MCF 10A (cell line): ENCODE measurements at regions not wholly inside any gene's neighbourhood (a gene's known extent, or its start where the extent isn't known, plus 50 kb on each side); places are given as distances from the start of the nearest gene placed in this dataset.
"Not testable (repeated sequence)": the region's sequence is repeated elsewhere in the genome, so short reads cannot be mapped to it uniquely, and the experiment has no call there.

ENCODE experiments used
- BruUV-seq: library from RNA; stranded (reverse); fragments of 400-500 nt; replicated peaks from 2 replicates; lab custom pipeline; 2021; lab: Mats Ljungman, UMichigan
- CTCF ChIA-PET: fragments of 300-600 bp; sonication (Branson Sonifier 250); formaldehyde crosslinking; extraction: SDS; loops from one replicate; lab custom pipeline; 2021; ENCODE audit warnings: antibody characterized with exemption, inconsistent platforms; lab: Yijun Ruan, JAX
- POLR2A ChIA-PET: fragments of 300-600, 350-650 bp; sonication (Branson Sonifier 250); formaldehyde crosslinking; extraction: SDS; loops from one replicate; lab custom pipeline; 2020; ENCODE audit warnings: antibody characterized with exemption, inconsistent platforms; lab: Yijun Ruan, JAX
- DNase-seq: peaks from one replicate; pipeline ENCODE4 v3.0.0-alpha.2; 2018; ENCODE audit not compliant: unreplicated experiment
- H3K27ac Mint-ChIP-seq: one replicate; pipeline ENCODE4 v1.8.0; 2022; ENCODE audit warnings: mild to moderate bottlenecking, low read depth, mixed read lengths; ENCODE audit not compliant: unreplicated experiment
- H3K27me3 Mint-ChIP-seq: one replicate; pipeline ENCODE4 v1.8.0; 2022; ENCODE audit warnings: mixed read lengths; ENCODE audit not compliant: insufficient read depth, unreplicated experiment
- H3K36me3 Mint-ChIP-seq: one replicate; pipeline ENCODE4 v1.8.0; 2022; ENCODE audit warnings: mild to moderate bottlenecking, moderate library complexity, mixed read lengths; ENCODE audit not compliant: insufficient read depth, unreplicated experiment
- H3K4me1 Mint-ChIP-seq: one replicate; pipeline ENCODE4 v1.8.0; 2022; ENCODE audit warnings: mixed read lengths; ENCODE audit not compliant: insufficient read depth, unreplicated experiment
- H3K4me3 Mint-ChIP-seq: one replicate; pipeline ENCODE4 v1.8.0; 2022; ENCODE audit warnings: mild to moderate bottlenecking, moderate library complexity, mixed read lengths; ENCODE audit not compliant: unreplicated experiment
- H3K9me3 Mint-ChIP-seq: one replicate; pipeline ENCODE4 v1.8.0; 2022; ENCODE audit warnings: mixed read lengths; ENCODE audit not compliant: unreplicated experiment
- intact Hi-C: fragments of 100-400 bp; cut with micrococcal nuclease; formaldehyde crosslinking; loops from 2 replicates; pipeline ENCODE4 v1.14.1; 2022
- TF ChIP-seq, protein P1 (sequence below): fragments of 200-600 bp; IDR thresholded peaks from one replicate; pipeline ENCODE4 v1.8.0; 2022; ENCODE audit warnings: antibody characterized with exemption, mild to moderate bottlenecking; ENCODE audit not compliant: unreplicated experiment

DNA sequence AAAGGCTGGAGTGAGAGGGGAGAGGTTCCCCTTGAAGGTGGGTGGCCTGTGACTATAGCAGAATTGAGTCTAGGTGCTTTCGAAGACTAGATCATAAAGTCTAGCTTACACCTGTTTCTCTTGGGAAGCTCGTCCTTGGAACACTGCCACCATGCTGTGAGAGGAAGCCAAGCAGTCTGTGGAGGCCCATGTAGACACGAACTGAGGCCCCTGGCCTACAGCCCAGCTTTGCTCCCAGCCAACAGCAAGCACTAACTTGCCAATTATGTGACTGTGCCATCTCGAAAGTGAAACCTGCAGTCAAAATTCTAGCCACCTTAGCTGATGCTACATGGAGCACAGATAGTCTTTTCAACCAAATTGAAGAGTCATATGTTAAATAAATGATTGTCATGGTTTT is 190.5 kb upstream of the NECTIN3 start:
- H3K27ac Mint-ChIP-seq, result no peak overlapping the region
- BruUV-seq, result no TSS peak
- TF ChIP-seq, protein P1, sequence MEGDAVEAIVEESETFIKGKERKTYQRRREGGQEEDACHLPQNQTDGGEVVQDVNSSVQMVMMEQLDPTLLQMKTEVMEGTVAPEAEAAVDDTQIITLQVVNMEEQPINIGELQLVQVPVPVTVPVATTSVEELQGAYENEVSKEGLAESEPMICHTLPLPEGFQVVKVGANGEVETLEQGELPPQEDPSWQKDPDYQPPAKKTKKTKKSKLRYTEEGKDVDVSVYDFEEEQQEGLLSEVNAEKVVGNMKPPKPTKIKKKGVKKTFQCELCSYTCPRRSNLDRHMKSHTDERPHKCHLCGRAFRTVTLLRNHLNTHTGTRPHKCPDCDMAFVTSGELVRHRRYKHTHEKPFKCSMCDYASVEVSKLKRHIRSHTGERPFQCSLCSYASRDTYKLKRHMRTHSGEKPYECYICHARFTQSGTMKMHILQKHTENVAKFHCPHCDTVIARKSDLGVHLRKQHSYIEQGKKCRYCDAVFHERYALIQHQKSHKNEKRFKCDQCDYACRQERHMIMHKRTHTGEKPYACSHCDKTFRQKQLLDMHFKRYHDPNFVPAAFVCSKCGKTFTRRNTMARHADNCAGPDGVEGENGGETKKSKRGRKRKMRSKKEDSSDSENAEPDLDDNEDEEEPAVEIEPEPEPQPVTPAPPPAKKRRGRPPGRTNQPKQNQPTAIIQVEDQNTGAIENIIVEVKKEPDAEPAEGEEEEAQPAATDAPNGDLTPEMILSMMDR, result peak; percentile 31
- H3K36me3 Mint-ChIP-seq, result no peaks in the 10 kb centered on the region
- no peaks in the 10 kb centered on the region for H3K27me3 Mint-ChIP-seq
- intact Hi-C loops, result no loop called here
- POLR2A ChIA-PET, result interaction anchor here (0.9 kb wide), 2 partner anchors 127 to 188 kb away, joined by 3 read pairs; no protein-coding TSS in a partner anchor
- peak; percentile 96 for DNase-seq
- peaks cover 10% of the 10 kb centered on the region for H3K4me1 Mint-ChIP-seq
- no peak overlapping the region for H3K4me3 Mint-ChIP-seq
- no peaks in the 10 kb centered on the region for H3K9me3 Mint-ChIP-seq
- CTCF ChIA-PET, result interaction anchor here (0.5 to 2.2 kb wide), 23 partner anchors 11 to 1437 kb away, joined by 3 to 6 read pairs (median 4); no protein-coding TSS in a partner anchor

DNA sequence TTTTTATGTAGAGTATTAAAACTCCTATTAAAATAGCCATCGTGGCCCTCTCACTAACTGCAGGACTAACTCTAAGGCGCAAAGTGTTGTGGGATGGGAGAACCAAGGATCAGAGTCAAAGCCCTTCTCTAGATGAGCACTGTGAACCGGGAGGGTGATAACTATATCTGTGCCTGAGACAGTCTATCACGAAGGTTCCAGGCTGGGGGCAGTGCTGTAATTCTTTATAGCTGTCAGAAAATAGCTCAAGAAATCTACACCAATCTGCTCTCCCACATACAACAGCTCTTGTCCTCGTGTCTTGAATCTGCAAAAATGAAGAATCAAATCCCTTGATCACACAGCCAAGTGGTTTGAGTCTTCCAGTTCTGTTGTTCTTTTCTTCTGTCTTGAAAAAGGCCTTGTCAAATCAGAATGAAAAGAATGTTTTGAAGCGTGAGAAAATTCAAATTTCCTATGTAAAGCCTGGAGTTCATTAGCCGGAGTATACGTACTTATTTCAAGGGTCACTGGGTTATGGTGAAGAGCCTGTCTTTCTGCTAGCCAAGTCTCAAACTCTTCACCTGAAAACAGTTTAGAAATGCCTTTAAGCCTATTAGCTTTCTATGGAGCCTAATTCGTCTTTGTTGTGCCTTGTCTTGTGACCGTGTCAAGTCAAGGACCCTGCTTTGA is 185.3 kb upstream of the NECTIN3 start:
- BruUV-seq, result no TSS peak
- Mint-ChIP-seq H3K27me3 (no peaks in the 10 kb centered on the region), H3K4me1 (peaks cover 2% of the 10 kb centered on the region), H3K36me3 (peaks cover 5% of the 10 kb centered on the region), H3K9me3 (no peaks in the 10 kb centered on the region), H3K27ac (no peak overlapping the region), H3K4me3 (no peak overlapping the region)
- ChIA-PET CTCF (no interaction called here), POLR2A (interaction anchor here (0.7 kb wide), 1 partner anchor 262 kb away, joined by 3 read pairs; no protein-coding TSS in a partner anchor)
- no peak for DNase-seq
- intact Hi-C loops, result no loop called here
- TF ChIP-seq, protein P1, result no peak

DNA sequence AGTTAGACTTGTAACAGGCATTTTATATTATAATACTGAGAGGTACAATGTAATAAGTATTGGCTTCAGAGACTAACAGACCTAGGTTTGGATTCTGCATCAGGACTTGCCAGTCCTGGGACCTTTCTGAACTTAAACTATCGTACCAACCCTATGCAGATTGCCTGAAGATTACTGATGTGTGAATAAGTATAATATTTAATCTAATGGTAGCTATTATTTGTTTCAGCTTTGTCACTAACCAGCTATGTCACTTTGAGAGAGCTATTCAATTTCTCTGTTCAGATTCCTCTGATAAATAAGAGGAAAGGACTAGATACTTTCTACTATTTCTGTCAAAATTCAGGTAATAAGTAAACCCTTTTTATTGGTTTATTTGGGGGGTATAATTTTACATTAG is 184.4 kb upstream of the NECTIN3 start:
- POLR2A ChIA-PET, result interaction anchor here (0.6 kb wide), 1 partner anchor 366 kb away, joined by 3 read pairs; no protein-coding TSS in a partner anchor
- TF ChIP-seq, protein P1, result no peak
- no peaks in the 10 kb centered on the region for H3K27me3 Mint-ChIP-seq
- H3K4me3 Mint-ChIP-seq, result no peak overlapping the region
- no peaks in the 10 kb centered on the region for H3K4me1 Mint-ChIP-seq
- H3K27ac Mint-ChIP-seq, result no peak overlapping the region
- BruUV-seq, result no TSS peak
- peaks cover 6% of the 10 kb centered on the region for H3K36me3 Mint-ChIP-seq
- DNase-seq, result no peak
- intact Hi-C loops, result no loop called here
- CTCF ChIA-PET, result interaction anchor here (1.1 kb wide), 1 partner anchor 32 kb away, joined by 3 read pairs; no protein-coding TSS in a partner anchor
- H3K9me3 Mint-ChIP-seq, result no peaks in the 10 kb centered on the region

DNA sequence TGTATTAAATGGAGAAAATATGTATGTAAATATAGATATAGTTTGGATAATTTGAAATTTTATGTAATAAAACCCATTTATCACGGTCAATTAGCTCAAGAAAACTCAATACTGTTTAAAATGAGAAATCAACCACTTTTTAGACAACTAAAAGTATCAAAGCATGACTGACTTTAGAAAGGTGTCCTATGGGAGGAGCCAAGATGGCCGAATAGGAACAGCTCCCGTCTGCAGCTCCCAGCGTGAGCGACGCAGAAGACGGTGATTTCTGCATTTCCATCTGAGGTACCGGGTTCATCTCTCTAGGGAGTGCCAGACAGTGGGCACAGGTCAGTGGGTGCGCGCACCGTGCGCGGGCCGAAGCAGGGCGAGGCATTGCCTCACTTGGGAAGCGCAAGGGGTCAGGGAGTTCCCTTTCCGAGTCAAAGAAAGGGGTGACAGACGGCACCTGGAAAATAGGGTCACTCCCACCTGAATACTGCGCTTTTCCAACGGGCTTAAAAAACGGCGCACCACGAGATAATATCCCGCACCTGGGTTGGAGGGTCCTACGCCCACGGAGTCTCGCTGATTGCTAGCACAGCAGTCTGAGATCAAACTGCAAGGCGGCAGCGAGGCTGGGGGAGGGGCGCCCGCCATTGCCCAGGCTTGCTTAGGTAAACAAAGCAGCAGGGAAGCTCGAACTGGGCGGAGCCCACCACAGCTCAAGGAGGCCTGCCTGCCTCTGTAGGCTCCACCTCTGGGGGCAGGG is 182.8 kb upstream of the NECTIN3 start:
- H3K4me1 Mint-ChIP-seq, H3K36me3 Mint-ChIP-seq, H3K27me3 Mint-ChIP-seq, BruUV-seq, DNase-seq, H3K27ac Mint-ChIP-seq, H3K9me3 Mint-ChIP-seq, H3K4me3 Mint-ChIP-seq, intact Hi-C loops, POLR2A ChIA-PET: not testable (repeated sequence)
- CTCF ChIA-PET, result interaction anchor here (0.7 kb wide), 1 partner anchor 828 kb away, joined by 3 read pairs; no protein-coding TSS in a partner anchor

DNA sequence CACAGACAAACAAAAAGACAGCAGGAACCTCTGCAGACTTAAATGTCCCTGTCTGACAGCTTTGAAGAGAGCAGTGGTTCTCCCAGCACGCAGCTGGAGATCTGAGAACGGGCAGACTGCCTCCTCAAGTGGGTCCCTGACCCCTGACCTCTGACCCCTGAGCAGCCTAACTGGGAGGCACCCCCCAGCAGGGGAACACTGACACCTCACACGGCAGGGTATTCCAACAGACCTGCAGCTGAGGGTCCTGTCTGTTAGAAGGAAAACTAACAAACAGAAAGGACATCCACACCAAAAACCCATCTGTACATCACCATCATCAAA is 182.3 kb upstream of the NECTIN3 start:
- BruUV-seq, CTCF ChIA-PET, H3K4me3 Mint-ChIP-seq, POLR2A ChIA-PET, H3K4me1 Mint-ChIP-seq, H3K27me3 Mint-ChIP-seq, intact Hi-C loops, H3K36me3 Mint-ChIP-seq, DNase-seq, H3K9me3 Mint-ChIP-seq, H3K27ac Mint-ChIP-seq: not testable (repeated sequence)
